ENCODE measurements at regions not wholly inside any gene's neighbourhood (a gene's known extent, or its start where the extent isn't known, plus 50 kb on each side); places are given as distances from the start of the nearest gene placed in this dataset.

DNA sequence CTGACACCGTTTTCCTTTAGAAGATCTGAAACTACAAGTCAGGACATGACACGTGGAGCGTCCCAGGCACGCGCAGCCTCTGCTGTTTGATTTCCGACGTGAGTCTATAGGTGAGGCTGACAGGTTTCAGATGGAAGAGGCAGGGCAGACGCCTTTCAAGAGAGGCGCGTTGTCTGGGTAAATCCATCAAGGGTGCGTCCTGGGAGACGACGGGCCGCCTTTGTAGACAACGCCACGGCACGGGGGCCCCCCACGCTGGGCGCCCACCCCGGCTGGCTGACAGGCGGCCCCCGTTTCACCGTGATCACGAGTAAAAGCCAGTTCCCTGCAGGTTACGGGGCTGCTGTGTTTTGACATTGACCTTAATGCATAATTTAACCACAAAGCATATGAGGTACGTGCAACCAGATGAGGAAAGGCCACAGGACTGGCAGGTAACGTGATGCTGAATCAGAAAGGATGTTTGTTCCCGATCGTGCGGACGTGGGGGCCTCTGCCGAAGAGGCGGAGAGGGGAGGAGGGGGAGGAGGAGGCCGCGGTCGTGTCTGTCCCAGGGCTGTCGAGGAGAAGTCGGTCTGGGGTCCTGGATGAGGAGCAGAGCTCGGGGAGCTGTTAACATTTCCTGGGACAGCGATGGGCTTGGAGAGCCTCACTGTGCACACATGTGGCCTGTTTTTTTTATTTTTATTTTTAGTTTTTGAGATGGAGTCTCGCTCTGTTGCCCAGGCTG lies 51.1 kb upstream of the PPP2R3B start:
- POLR2A ChIA-PET, result no interaction called here
- DNase-seq (ENCODE audit: low read depth, low spot score), result no peak
- no peak overlapping the region for H3K4me3 ChIP-seq (ENCODE audit: low read depth, low read length)
- CTCF ChIA-PET, result no interaction called here
- TF ChIP-seq, protein P1, sequence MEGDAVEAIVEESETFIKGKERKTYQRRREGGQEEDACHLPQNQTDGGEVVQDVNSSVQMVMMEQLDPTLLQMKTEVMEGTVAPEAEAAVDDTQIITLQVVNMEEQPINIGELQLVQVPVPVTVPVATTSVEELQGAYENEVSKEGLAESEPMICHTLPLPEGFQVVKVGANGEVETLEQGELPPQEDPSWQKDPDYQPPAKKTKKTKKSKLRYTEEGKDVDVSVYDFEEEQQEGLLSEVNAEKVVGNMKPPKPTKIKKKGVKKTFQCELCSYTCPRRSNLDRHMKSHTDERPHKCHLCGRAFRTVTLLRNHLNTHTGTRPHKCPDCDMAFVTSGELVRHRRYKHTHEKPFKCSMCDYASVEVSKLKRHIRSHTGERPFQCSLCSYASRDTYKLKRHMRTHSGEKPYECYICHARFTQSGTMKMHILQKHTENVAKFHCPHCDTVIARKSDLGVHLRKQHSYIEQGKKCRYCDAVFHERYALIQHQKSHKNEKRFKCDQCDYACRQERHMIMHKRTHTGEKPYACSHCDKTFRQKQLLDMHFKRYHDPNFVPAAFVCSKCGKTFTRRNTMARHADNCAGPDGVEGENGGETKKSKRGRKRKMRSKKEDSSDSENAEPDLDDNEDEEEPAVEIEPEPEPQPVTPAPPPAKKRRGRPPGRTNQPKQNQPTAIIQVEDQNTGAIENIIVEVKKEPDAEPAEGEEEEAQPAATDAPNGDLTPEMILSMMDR (IDR thresholded peaks at IDR 0.05; ENCODE audit: insufficient read depth, low read length, missing control alignments), result no peak

DNA sequence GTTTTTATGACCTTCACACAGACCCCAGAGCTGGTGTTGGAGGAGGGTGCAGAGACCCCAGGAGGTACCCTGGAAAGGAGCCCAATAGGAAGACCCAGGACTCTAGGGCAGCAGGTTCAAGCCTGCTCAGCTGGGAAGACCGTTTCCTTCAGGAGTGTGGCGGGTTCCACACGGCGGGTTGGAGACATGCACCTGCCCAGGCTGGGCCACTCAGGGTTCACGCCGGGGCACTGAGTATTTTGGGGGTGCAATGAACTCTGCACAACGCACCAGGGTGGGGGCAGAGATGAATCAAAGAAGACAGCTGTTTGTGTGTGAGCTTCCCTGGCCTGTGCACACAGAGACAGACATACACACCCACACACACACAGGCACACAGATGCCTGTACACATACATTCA lies 52.5 kb upstream of the PPP2R3B start:
- TF ChIP-seq, protein P1 (IDR thresholded peaks at IDR 0.05; ENCODE audit: insufficient read depth, low read length, missing control alignments), result no peak
- ChIA-PET CTCF (no interaction called here), POLR2A (no interaction called here)
- no peak for DNase-seq (ENCODE audit: low read depth, low spot score)
- H3K4me3 ChIP-seq (ENCODE audit: low read depth, low read length), result no peak overlapping the region

DNA sequence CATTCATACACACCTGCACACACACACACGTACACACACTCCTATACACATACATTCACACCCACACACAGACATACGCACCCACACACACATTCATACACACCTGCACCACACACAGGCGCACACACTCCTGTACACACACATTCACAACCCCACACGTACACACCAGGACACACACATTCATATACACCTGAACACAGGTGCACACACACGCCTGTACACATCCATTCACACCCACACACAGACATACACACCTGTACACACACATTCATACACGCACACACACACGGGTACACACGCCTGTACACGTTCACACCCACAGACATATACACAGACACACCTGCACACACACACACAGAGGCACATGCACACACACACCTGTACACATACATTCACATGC lies 53.0 kb upstream of the PPP2R3B start:
- H3K4me3 ChIP-seq (ENCODE audit: low read depth, low read length), result no peak overlapping the region
- POLR2A ChIA-PET, result no interaction called here
- no peak for DNase-seq (ENCODE audit: low read depth, low spot score)
- TF ChIP-seq, protein P1 (IDR thresholded peaks at IDR 0.05; ENCODE audit: insufficient read depth, low read length, missing control alignments), result no peak
- CTCF ChIA-PET, result no interaction called here

DNA sequence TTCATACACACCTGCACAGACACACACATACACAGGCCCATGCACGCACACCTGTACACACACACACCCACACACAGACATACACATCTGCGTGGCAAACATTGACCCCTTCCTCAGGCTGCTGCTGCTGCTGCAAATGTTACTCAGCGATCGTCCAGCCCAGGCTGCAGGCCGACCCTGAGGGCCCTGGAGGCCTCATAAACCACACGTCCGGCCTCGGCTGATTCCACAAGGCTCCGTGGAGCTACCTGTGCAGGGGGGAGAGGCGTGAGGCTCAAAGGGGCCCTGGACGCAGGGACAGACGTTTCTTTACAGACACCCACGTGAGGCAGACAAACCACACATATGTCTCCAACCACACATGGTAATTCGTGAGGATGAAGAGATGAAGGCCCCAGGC lies 53.9 kb upstream of the PPP2R3B start:
- no peak overlapping the region for H3K4me3 ChIP-seq (ENCODE audit: low read depth, low read length)
- ChIA-PET CTCF (no interaction called here), POLR2A (no interaction called here)
- DNase-seq (ENCODE audit: low read depth, low spot score), result no peak
- TF ChIP-seq, protein P1 (IDR thresholded peaks at IDR 0.05; ENCODE audit: insufficient read depth, low read length, missing control alignments), result no peak

DNA sequence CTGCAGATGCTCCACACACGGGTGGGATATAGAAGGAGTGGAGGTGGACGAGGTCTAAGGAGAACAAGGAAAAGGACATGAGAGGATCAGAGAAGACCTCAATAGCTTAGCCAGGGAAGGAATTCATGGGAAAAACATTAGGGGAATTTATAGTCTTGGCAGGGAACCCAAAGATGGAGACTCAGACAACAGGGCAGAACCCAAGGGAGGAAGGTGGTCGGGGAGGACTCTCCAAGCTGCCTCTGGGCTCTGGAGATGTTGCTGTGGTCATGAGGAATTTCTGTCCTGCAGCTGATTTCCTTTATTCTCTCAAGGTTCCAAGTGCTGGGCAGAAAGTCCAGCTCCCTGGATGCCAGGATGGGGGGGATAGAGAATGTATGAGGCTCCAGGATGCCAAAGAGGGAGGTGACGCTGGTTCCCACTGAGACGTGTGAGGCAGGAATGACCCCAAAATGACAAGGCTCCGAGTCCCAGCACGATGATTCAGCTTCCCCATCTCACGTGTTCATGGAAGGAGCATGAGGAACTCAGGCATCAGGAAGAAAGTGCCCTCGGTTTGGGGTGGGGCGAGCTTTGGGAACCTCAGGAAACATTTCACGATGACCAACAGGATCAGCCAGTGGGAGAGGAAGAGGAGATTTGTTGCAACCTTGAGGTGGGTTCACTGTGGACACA lies 57.0 kb upstream of the PPP2R3B start:
- POLR2A ChIA-PET, result no interaction called here
- CTCF ChIA-PET, result no interaction called here

DNA sequence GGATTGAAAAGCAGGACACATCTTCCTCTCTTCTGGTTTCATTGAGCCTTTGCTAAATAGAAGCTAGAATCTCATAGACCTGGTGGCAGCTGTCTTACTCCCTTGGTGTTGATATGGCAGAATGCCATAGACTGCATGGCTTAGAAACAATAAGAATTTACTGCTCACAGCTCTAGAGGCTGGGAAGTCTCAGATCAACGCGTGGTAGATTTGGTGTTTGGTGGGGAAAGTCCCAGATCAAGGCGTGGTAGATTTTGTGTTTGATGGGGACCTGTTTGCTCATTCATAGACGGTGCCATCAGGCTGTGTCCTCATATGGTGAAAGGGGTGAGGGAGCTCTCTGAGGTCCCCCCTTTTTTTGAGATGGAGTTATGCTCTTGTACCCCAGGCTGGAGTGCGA lies 57.6 kb upstream of the PPP2R3B start:
- DNase-seq (ENCODE audit: low read depth, low spot score), result no peak
- TF ChIP-seq, protein P1 (IDR thresholded peaks at IDR 0.05; ENCODE audit: insufficient read depth, low read length, missing control alignments), result no peak
- no peak overlapping the region for H3K4me3 ChIP-seq (ENCODE audit: low read depth, low read length)
- CTCF ChIA-PET, result no interaction called here
- POLR2A ChIA-PET, result no interaction called here

More for the DNA sequence above, 57.0 kb upstream of the PPP2R3B start:
- DNase-seq (ENCODE audit: low read depth, low spot score), result no peak
- no peak overlapping the region for H3K4me3 ChIP-seq (ENCODE audit: low read depth, low read length)
- TF ChIP-seq, protein P1 (IDR thresholded peaks at IDR 0.05; ENCODE audit: insufficient read depth, low read length, missing control alignments), result no peak

All from AG04449 (cell line).